Left lung (tissue), 4 donors: ENCODE measurements at regions not wholly inside any gene's neighbourhood (a gene's known extent, or its start where the extent isn't known, plus 50 kb on each side); places are given as distances from the start of the nearest gene placed in this dataset.

ENCODE experiments used
- ATAC-seq: fragments of 200-7000 bp; cut with Tn5 transposase; one replicate; pipeline ENCODE4 v1.9.1; 2020; ENCODE audit warnings: moderate library complexity
- DNase-seq, 4 donors: peaks; one replicate each; pipeline ENCODE4 v3.0.0-alpha.2; 2013 to 2020
- H3K27ac ChIP-seq, 2 donors: fragments of 200-600 bp; sonication (generic) in 1 of 2; one replicate each; pipeline versions ENCODE4 v1.5.0 to v1.8.0; 2020 to 2021
- H3K27me3 ChIP-seq, 2 donors: fragments of 200-600 bp; sonication (generic) in 1 of 2; one replicate each; pipeline versions ENCODE4 v1.5.0 to v1.8.0; 2020 to 2021
- H3K36me3 ChIP-seq, 2 donors: fragments of 200-600 bp; sonication (generic) in 1 of 2; one replicate each; pipeline versions ENCODE4 v1.5.0 to v1.8.0; 2020 to 2021
- H3K4me1 ChIP-seq, 2 donors: fragments of 200-600 bp; one replicate each; pipeline ENCODE4 v1.8.0; 2021
- H3K4me3 ChIP-seq, 2 donors: fragments of 200-600 bp; sonication (generic) in 1 of 2; one replicate each; pipeline versions ENCODE4 v1.5.0 to v1.8.0; 2020 to 2021; ENCODE audit warnings: mild to moderate bottlenecking in 1 of 2
- H3K9me3 ChIP-seq, 2 donors: fragments of 200-600 bp; sonication (generic) in 1 of 2; one replicate each; pipeline versions ENCODE4 v1.5.0 to v1.8.0; 2020 to 2021
- intact Hi-C, 2 donors: fragments of 100-400 bp; cut with DNase I; formaldehyde crosslinking; loops; one replicate each; pipeline versions ENCODE4 v1.11.2 to v1.14.2; 2022
- TF ChIP-seq, protein P1 (sequence below), 2 donors: fragments of 200-600 bp; sonication (generic) in 1 of 2; IDR thresholded peaks; one replicate each; pipeline versions ENCODE4 v1.5.0 to v1.8.0; 2021; ENCODE audit warnings: antibody characterized with exemption in 2 of 2
- donor health status: DM: no; HTN: yes; CAD: no.
- donor health status: DM: no; HTN: no; CAD: no.

DNA sequence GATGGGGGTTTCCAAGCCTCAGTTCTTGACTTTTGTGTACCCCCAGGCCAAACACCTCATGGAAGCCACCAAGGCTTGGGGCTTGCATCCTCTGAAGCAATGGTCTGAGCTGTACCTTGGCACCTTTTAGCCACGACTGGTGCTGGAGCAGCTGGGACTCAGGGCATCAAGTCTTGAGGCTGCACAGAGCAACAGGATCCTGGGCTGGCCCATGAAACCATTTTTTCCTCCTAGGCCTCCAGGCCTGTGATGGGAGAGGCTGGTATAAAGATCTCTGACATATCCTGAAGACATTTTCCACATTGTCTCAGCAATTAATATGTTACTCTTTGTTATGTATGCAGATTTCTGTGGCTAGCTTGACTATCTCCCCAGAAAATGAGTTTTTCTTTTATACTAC, 269.1 kb upstream of the TBX18 start:
- Histone ChIP-seq H3K36me3 (no peaks in the 10 kb centered on the region), H3K4me3 (no peak overlapping the region), H3K27ac (no peak overlapping the region), H3K9me3 (peaks cover 0 to 35% of the 10 kb centered on the region in 2 donors), H3K4me1 (no peaks in the 10 kb centered on the region), H3K27me3 (no peaks in the 10 kb centered on the region)
- ATAC-seq (no peak), DNase-seq (no peak)
- intact Hi-C loops, result no loop called here
- TF ChIP-seq, protein P1, sequence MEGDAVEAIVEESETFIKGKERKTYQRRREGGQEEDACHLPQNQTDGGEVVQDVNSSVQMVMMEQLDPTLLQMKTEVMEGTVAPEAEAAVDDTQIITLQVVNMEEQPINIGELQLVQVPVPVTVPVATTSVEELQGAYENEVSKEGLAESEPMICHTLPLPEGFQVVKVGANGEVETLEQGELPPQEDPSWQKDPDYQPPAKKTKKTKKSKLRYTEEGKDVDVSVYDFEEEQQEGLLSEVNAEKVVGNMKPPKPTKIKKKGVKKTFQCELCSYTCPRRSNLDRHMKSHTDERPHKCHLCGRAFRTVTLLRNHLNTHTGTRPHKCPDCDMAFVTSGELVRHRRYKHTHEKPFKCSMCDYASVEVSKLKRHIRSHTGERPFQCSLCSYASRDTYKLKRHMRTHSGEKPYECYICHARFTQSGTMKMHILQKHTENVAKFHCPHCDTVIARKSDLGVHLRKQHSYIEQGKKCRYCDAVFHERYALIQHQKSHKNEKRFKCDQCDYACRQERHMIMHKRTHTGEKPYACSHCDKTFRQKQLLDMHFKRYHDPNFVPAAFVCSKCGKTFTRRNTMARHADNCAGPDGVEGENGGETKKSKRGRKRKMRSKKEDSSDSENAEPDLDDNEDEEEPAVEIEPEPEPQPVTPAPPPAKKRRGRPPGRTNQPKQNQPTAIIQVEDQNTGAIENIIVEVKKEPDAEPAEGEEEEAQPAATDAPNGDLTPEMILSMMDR (IDR thresholded peaks at IDR 0.05), result no peak

DNA sequence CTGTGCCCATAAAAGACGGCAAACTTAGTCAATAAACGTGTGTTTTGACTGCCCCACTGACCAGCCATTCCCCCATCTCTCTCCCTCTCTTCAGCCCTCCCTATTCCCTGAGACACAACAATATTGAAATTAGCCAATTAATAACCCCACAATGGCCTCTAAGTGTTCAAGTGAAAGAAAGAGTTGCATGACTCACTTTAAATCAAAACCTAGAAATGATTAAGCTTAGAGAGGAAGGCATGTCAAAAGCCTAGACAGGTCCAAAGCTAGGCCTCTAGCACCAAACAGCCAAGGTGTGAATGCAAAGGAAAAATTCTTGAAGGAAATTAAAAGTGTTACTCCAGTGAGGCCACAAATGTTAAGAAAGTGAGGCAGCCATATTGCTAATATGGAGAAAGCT, 261.6 kb upstream of the TBX18 start:
- H3K4me1 ChIP-seq, result no peaks in the 10 kb centered on the region
- peaks cover 0 to 2% of the 10 kb centered on the region in 2 donors for H3K9me3 ChIP-seq
- DNase-seq (no peak), ATAC-seq (no peak)
- H3K27me3 ChIP-seq, result no peaks in the 10 kb centered on the region
- TF ChIP-seq, protein P1 (IDR thresholded peaks at IDR 0.05), result no peak
- intact Hi-C loops, result no loop called here
- H3K4me3 ChIP-seq, result no peak overlapping the region
- no peaks in the 10 kb centered on the region for H3K36me3 ChIP-seq
- no peak overlapping the region for H3K27ac ChIP-seq

DNA sequence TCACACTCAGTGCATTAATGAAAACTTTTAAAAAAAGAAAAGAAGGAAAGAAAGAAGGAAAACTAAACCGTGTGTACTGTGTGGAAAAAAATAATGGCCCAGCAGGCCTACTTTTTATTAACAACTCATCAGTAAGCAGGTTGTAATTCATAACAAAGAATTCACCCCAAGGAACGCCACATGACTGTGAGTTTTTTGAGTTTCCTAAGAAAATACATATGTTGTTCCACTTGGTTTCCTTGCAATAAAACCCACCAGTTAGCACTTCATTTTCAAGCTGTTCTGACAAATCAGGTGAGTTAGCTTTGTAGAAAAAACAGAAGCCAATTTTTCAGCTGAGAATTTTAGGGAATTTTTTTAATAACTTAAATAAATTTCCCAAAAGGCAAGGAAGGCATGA, 259.3 kb upstream of the TBX18 start:
- H3K4me3 ChIP-seq, result no peak overlapping the region
- TF ChIP-seq, protein P1 (IDR thresholded peaks at IDR 0.05), result no peak
- no peaks in the 10 kb centered on the region for H3K27me3 ChIP-seq
- DNase-seq, result no peak
- no peaks in the 10 kb centered on the region for H3K9me3 ChIP-seq
- H3K27ac ChIP-seq, result no peak overlapping the region
- H3K36me3 ChIP-seq, result no peaks in the 10 kb centered on the region
- intact Hi-C loops, result no loop called here
- no peaks in the 10 kb centered on the region for H3K4me1 ChIP-seq
- ATAC-seq, result no peak

DNA sequence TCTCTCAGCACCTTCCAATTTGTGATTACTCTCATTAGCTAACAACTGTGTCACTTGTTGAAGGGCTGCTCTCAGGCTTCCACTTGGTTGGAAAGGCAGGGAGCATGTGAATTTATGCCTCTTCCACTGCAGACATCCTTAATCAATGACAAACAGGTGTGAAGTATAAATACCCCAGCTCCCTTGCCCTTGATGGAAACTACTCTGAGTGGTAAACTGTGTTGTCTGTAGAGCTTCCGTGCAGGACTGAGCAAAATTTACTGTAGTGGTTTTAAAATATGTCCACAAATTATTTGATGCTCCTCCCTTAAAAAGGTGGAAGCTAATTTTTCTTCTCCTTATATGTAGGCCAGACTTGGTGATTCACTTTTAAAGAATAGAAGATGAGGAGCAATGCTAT, 253.0 kb upstream of the TBX18 start:
- no peak overlapping the region for H3K27ac ChIP-seq
- no peak for ATAC-seq
- no peak for DNase-seq
- no peaks in the 10 kb centered on the region for H3K36me3 ChIP-seq
- TF ChIP-seq, protein P1 (IDR thresholded peaks at IDR 0.05), result no peak
- intact Hi-C loops, result no loop called here
- H3K27me3 ChIP-seq, result no peaks in the 10 kb centered on the region
- no peak overlapping the region for H3K4me3 ChIP-seq
- no peaks in the 10 kb centered on the region for H3K9me3 ChIP-seq
- H3K4me1 ChIP-seq, result no peaks in the 10 kb centered on the region

DNA sequence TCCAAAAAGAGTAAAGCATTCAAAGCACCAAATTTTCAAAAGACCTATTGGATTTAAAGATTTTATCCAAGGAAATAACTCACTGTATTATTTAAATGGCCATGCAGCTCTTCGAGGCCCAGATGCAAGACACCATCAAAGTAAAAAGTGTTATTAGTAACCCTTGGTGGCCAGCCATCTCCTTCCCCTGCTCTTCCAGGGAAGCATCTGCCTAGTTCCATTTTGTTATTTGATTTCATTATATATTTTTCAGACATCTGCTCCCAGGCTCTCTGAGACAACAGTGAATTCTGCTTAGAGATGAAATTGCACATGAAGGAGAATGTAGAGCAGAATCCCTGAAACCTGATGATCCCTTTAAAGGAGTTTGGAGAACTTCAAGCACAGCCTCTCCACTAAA, 252.3 kb upstream of the TBX18 start:
- Histone ChIP-seq H3K27me3 (no peaks in the 10 kb centered on the region), H3K27ac (no peak overlapping the region), H3K4me3 (no peak overlapping the region), H3K4me1 (no peaks in the 10 kb centered on the region), H3K36me3 (no peaks in the 10 kb centered on the region), H3K9me3 (no peaks in the 10 kb centered on the region)
- ATAC-seq (no peak), DNase-seq (no peak)
- TF ChIP-seq, protein P1 (IDR thresholded peaks at IDR 0.05), result no peak
- intact Hi-C loops, result no loop called here
